ENCODE measurements at regions not wholly inside any gene's neighbourhood (a gene's known extent, or its start where the extent isn't known, plus 50 kb on each side); places are given as distances from the start of the nearest gene placed in this dataset.

GRCh38 chr6:2497922-2498623 lies 252.6 kb downstream of the MYLK4 start:
- TF ChIP-seq CTCF (CRISPR knock-in tag; IDR thresholded peaks at IDR 0.05) (no peak), SNRNP70 (IDR thresholded peaks at IDR 0.05; ENCODE audit: low read depth, low read length) (no peak), RFX1 (IDR thresholded peaks at IDR 0.05) (no peak), FOXK1 (CRISPR knock-in tag; IDR thresholded peaks at IDR 0.05; ENCODE audit: borderline replicate concordance, low read depth) (no peak), POLR2A (IDR thresholded peaks at IDR 0.05; ENCODE audit: insufficient read depth in 1 of 2, low read depth in 2 of 2, low read length in 2 of 2) (no peak), MEIS2 (CRISPR knock-in tag; IDR thresholded peaks at IDR 0.05) (no peak), MYPOP (CRISPR knock-in tag; IDR thresholded peaks at IDR 0.05) (no peak), STAT5B (CRISPR knock-in tag; IDR thresholded peaks at IDR 0.05) (no peak)
